ENCODE measurements at regions not wholly inside any gene's neighbourhood (a gene's known extent, or its start where the extent isn't known, plus 50 kb on each side); places are given as distances from the start of the nearest gene placed in this dataset.

GRCh38 chr16:65494080-65494479 is 372.2 kb upstream of the CDH11 start:
- intact Hi-C loops (cut with DNase I): no loop called here
- Histone ChIP-seq H3K27ac (no peak overlapping the region), H3K36me3 (no peaks in the 10 kb centered on the region), H3K9me3 (no peaks in the 10 kb centered on the region), H3K4me1 (no peaks in the 10 kb centered on the region), H3K27me3 (peaks cover 0 to 3% (median 0%) of the 10 kb centered on the region in 7 donors), H3K4me3 (no peak overlapping the region)
- DNase-seq (no peak), ATAC-seq (no peak)
- WGBS, 2 donors: 92 to 95% methylated on average over 1 of the region's 1 CpG
- TF ChIP-seq, protein P1, sequence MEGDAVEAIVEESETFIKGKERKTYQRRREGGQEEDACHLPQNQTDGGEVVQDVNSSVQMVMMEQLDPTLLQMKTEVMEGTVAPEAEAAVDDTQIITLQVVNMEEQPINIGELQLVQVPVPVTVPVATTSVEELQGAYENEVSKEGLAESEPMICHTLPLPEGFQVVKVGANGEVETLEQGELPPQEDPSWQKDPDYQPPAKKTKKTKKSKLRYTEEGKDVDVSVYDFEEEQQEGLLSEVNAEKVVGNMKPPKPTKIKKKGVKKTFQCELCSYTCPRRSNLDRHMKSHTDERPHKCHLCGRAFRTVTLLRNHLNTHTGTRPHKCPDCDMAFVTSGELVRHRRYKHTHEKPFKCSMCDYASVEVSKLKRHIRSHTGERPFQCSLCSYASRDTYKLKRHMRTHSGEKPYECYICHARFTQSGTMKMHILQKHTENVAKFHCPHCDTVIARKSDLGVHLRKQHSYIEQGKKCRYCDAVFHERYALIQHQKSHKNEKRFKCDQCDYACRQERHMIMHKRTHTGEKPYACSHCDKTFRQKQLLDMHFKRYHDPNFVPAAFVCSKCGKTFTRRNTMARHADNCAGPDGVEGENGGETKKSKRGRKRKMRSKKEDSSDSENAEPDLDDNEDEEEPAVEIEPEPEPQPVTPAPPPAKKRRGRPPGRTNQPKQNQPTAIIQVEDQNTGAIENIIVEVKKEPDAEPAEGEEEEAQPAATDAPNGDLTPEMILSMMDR (IDR thresholded peaks at IDR 0.05): no peak

GRCh38 chr16:65490286-65490685 is 368.4 kb upstream of the CDH11 start:
- peaks cover 0 to 3% (median 0%) of the 10 kb centered on the region in 7 donors for H3K27me3 ChIP-seq
- ATAC-seq (no peak), DNase-seq (no peak)
- intact Hi-C loops (cut with DNase I): no loop called here
- WGBS, 2 donors: 82 to 86% methylated on average over 4 of the region's 4 CpGs
- no peaks in the 10 kb centered on the region for H3K9me3 ChIP-seq
- H3K27ac ChIP-seq: no peak overlapping the region
- H3K36me3 ChIP-seq: no peaks in the 10 kb centered on the region
- H3K4me1 ChIP-seq: no peaks in the 10 kb centered on the region
- no peak overlapping the region for H3K4me3 ChIP-seq
- TF ChIP-seq, protein P1 (IDR thresholded peaks at IDR 0.05): no peak

- Histone ChIP-seq H3K36me3 (no peaks in the 10 kb centered on the region), H3K27ac (no peak overlapping the region), H3K9me3 (no peaks in the 10 kb centered on the region), H3K4me3 (no peak overlapping the region), H3K27me3 (peaks cover 0 to 3% (median 0%) of the 10 kb centered on the region in 7 donors), H3K4me1 (no peaks in the 10 kb centered on the region)
- TF ChIP-seq, protein P1 (IDR thresholded peaks at IDR 0.05): no peak
- ATAC-seq: no peak
- no peak for DNase-seq
- WGBS, 2 donors: 70 to 75% methylated on average over 4 of the region's 4 CpGs
- intact Hi-C loops (cut with DNase I): no loop called here
These were observed 367.7 kb upstream of the CDH11 start for GRCh38 chr16:65489531-65490023.

- WGBS, 2 donors: 84 to 85% methylated on average over 5 of the region's 5 CpGs
- no peaks in the 10 kb centered on the region for H3K4me1 ChIP-seq
- no peaks in the 10 kb centered on the region for H3K9me3 ChIP-seq
- ATAC-seq: no peak
- no peak for DNase-seq
- no peak overlapping the region for H3K27ac ChIP-seq
- H3K4me3 ChIP-seq: no peak overlapping the region
- H3K27me3 ChIP-seq: peaks cover 0 to 3% (median 0%) of the 10 kb centered on the region in 7 donors
- TF ChIP-seq, protein P1 (IDR thresholded peaks at IDR 0.05): no peak
- intact Hi-C loops (cut with DNase I): no loop called here
- no peaks in the 10 kb centered on the region for H3K36me3 ChIP-seq
These were observed 365.4 kb upstream of the CDH11 start for GRCh38 chr16:65487231-65487630.
